ENCODE measurements at regions not wholly inside any gene's neighbourhood (a gene's known extent, or its start where the extent isn't known, plus 50 kb on each side); places are given as distances from the start of the nearest gene placed in this dataset.

DNA sequence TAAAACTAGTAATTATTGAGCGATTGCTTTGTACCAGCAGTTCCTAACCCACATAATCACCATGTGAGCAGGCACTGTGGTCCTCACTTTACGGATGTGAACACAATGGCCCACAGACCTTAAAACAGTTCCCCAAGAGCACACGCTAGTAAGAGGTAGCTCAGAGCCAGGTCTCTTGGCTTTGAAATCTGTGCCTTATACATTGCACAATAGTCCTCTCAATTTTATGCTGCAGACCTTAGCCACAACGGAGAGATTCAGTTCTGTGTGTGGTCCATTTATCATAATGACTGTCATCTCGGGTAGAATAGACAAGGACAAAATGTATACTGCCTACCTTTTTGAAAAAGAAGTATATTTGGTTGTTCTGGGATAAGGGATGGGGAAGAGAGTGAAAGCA is 289.0 kb upstream of the ANKRD55 start:
- TF ChIP-seq, protein P1, sequence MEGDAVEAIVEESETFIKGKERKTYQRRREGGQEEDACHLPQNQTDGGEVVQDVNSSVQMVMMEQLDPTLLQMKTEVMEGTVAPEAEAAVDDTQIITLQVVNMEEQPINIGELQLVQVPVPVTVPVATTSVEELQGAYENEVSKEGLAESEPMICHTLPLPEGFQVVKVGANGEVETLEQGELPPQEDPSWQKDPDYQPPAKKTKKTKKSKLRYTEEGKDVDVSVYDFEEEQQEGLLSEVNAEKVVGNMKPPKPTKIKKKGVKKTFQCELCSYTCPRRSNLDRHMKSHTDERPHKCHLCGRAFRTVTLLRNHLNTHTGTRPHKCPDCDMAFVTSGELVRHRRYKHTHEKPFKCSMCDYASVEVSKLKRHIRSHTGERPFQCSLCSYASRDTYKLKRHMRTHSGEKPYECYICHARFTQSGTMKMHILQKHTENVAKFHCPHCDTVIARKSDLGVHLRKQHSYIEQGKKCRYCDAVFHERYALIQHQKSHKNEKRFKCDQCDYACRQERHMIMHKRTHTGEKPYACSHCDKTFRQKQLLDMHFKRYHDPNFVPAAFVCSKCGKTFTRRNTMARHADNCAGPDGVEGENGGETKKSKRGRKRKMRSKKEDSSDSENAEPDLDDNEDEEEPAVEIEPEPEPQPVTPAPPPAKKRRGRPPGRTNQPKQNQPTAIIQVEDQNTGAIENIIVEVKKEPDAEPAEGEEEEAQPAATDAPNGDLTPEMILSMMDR (IDR thresholded peaks at IDR 0.05) = no peak
- TF ChIP-seq ZFX (IDR thresholded peaks at IDR 0.05; ENCODE audit: borderline replicate concordance) = no peak
